NCI-H226 (cell line): ENCODE measurements at regions not wholly inside any gene's neighbourhood (a gene's known extent, or its start where the extent isn't known, plus 50 kb on each side); places are given as distances from the start of the nearest gene placed in this dataset.

Experiments
- DNase-seq: peaks from one replicate; pipeline ENCODE4 v3.0.0-alpha.2; 2015

DNA sequence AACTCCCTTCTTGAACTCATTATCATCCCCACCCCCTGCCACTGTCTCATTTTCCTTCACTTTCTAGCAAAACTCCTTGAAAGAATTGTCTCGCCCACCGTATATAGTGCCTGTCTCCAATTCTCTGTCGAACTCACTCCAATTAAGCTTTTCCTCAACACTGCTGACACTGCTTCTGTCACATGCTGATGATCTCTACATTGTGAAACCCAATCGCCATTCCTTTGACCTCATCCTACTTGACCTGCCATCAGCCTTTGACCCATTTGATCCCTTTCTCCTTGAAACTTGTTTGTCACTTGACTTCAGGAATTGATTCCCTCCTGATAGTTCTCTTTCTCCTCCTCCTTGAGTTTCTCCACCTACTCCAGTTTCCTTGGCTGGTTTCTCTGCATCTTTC is 54.8 kb downstream of the CCDC71L start:
- DNase-seq = no peak

- no peak for DNase-seq
These were observed 56.0 kb downstream of the CCDC71L start for GRCh38 chr7:106604971-106605370.

GRCh38 chr7:106604303-106604924 is 56.5 kb downstream of the CCDC71L start:
- no peak for DNase-seq

- no peak for DNase-seq
These were observed 57.6 kb downstream of the CCDC71L start for GRCh38 chr7:106603346-106603745.

GRCh38 chr7:106602062-106602461 is 58.9 kb downstream of the CCDC71L start:
- no peak for DNase-seq

DNA sequence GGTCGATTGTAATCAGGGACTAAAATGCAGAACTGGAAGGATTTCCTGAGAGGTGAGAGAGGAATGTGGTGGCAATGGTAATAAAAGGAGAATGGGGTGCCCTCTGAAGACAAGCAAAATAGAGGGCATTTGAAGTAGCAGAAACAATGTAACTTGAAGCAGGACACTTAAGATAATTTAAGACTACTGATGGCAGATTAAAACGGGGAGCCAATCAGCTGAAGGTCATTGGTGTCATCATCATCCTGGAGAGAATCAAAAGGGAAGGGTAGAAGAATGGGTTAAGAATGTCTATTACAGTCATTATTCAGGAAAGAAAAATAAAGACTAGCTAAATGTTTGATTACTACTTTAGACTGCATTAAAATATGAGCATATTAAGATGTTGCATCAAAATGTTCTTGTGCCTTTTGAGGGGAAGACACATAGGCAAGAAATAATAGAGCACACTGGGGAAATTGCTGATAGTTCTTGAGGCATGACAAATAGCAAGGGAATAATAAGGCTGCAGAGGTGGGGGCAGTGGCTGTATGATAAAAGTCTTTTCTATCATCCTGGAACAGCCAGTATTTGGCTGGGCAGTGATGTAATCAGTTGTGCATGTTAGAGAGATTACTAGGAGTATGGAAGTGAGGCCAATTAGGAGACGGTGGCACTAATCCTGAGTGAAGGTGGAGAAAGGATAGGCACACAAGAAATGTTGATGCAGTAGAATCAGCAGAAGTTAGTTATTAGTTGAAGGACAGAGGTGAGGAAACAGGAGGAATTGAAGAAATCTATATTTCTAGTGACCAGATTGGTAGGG is 60.2 kb downstream of the CCDC71L start:
- DNase-seq = peak; percentile 43

DNA sequence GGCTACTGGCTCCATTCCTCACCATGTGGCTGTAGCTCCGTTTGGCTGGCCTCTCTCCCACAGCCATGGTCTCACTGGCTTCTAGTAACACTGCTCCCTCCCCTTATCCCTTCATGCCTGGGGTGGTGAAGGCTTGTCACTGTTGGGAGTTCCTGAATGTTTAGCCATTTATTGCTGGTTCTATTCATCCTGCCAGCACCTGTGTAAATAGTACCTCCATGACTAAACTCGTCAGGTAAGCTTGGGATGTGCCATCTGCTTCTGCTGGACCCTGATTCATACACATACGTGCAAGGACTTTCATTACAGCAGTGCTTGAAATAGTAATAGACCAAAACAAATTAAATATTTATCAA is 61.6 kb downstream of the CCDC71L start:
- DNase-seq = no peak

GRCh38 chr7:106598663-106599342 is 62.2 kb downstream of the CCDC71L start:
- no peak for DNase-seq

DNA sequence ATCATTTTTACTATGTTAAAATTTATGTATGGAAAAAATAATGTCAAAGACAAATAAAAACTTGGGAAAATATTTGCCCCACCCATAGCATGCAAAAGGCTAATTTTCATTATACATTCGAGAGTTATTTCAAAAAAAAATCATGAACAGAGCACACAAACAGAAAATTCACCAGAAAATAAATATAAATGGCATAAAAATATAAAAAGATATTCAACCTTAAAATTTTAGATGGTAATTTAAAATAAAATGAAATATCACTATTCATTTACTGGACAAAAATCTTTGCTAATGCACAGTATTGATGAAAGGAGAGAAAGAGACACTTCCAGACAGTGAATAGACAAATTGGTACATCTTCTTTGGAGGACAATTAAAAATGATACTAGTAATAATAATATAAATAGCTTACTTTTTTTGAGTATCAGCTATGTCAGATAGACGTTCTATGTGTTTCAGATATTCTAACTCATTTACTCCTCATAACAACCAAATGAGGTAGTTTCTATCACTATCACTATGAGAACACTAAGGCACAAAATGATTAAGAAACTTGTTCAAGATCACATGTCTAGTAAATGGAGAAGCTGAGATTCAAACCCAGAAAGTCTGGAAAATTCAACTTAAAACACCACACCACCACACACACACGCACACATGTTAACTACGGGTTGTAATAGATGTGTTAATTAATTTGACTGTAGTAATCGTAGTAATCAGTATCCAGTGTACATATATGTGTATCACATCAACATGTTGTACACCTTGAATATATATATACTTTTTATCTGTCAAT is 63.0 kb downstream of the CCDC71L start:
- no peak for DNase-seq

DNA sequence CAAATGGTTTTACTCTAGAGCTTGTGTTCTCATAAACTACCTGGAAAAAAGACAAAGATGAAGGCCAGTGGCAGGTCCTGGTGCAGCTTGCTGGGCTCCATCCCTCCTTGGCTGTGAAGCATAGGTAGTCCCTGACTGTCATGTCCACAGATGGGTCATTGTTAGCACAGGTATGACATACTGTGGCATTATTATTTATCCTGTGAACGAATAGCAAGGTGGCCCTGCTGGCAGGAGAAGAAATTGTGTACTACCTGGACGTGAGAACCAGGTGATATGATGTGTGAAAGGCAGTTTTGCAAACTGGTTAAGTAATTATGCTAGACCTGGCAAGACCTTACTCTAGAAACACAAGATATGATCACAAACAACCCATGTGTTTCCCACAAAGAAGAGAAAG is 63.9 kb downstream of the CCDC71L start:
- no peak for DNase-seq

- no peak for DNase-seq
These were observed 65.0 kb downstream of the CCDC71L start for GRCh38 chr7:106595922-106596321.

DNA sequence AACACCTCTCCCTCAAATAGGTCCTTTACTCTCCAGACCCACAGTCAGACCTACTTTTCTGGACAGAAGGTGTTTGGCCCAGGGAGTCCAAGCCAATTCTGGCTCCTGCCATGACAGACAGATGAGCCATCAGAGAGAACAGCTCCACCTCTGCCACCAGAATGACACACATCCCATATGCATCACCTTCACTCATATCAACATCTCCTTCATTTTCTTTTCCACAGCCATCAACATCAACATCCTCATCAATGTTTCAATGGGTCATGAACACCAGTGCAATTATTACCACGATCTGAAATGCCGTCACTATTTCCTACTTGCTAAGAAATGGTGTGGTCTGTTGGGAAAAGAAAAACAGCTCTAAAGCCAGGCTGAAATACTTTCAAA is 67.9 kb downstream of the CCDC71L start:
- no peak for DNase-seq

GRCh38 chr7:106592282-106593027 is 68.5 kb downstream of the CCDC71L start:
- no peak for DNase-seq

- DNase-seq = no peak
These were observed 69.8 kb downstream of the CCDC71L start for GRCh38 chr7:106591146-106591545.

DNA sequence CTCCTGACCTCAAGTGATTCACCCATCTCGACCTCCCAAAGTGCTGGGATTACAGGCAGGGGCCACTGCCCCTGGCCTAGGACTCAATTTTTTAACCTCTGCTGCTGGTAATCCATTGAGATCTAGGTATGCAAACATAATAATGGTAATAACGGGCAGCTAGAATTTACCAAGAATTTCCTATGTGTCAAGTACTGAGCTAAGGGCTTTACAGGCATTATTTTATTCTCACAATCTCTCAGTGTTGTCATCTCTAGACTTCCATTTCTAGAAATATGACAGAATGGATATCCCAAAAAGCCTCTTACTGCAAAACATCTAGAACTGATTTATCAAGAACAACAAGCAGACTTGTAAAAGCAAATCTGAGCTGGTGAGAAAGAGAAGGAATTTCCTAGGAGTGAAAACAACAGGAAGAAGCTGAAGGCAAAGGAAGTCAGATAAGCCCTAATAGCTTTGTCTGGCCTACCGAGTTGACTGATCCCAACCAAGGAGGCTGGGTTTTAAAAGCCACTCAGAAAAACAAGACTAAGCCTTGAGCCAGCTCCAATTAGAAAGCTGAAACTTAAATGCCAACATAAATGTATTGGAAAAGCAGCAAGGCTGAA is 70.6 kb downstream of the CCDC71L start:
- DNase-seq = no peak

DNA sequence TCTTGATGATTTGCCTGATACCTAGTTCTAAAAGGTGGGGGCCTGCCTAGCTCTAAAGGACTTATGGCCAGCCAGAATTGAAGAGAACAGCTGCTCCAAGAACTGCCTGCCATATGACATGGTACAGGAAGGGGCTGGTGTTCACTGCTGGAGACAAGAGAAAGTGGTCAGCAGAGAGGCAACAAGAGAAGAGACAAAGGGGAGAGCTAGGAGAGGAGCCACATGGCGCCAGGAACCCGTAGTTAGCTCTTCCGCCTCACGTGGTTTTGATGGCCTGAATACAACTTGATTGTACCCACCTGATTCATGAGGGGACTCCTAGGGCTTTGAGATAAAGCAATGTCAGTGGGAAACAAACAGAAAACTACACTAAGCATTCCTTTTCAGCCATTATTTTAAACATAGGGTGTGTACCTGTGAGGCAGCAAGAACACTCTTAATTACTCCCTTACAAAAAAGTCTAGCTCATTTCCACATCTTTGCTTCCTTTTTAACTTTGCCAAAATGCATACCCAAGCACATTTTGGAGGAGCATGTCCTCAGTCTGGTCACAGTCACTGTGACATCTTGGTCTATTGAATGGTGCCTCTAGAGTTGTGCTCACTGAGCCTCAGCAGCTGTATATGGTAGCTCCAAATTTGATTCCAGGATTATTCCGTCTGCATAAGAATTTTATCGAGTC is 71.6 kb downstream of the CCDC71L start:
- DNase-seq = no peak

DNA sequence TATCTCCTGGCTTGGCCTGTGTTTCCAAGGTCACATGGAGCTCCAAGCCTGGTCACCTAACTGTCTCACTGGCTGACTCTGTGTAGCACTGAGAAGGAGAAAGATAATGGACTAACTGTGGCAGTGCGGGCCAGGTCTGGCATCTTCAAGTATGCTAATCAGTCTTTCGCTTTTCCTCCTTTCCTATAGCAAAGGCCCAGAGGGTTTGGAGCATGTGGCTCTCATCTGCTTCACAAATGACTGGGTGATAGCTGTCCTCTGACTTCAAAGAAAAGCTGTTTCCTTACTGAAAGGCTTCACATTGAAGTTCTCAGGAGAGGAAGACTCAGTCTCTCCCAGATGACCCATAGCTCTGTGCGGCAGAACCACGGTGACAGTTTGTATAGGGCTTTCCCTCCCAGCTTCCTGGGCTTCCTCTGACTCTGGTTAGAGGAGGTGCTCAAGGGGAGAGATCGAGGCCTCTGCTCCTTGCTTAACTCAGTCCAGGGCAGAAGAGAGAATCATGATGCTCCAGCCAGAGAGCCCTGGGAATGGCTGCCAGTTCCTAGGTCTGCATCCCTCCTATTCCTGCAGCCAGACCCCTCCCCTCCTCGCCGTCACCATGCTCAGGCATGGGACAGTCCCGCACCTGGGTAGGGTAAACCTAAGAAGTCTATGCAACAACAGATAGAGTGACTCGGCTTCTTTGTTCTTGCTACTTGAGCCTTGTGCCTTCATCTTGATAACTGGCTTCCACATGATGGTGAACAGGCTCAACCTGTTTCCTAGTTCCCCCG is 72.3 kb downstream of the CCDC71L start:
- DNase-seq = no peak

DNA sequence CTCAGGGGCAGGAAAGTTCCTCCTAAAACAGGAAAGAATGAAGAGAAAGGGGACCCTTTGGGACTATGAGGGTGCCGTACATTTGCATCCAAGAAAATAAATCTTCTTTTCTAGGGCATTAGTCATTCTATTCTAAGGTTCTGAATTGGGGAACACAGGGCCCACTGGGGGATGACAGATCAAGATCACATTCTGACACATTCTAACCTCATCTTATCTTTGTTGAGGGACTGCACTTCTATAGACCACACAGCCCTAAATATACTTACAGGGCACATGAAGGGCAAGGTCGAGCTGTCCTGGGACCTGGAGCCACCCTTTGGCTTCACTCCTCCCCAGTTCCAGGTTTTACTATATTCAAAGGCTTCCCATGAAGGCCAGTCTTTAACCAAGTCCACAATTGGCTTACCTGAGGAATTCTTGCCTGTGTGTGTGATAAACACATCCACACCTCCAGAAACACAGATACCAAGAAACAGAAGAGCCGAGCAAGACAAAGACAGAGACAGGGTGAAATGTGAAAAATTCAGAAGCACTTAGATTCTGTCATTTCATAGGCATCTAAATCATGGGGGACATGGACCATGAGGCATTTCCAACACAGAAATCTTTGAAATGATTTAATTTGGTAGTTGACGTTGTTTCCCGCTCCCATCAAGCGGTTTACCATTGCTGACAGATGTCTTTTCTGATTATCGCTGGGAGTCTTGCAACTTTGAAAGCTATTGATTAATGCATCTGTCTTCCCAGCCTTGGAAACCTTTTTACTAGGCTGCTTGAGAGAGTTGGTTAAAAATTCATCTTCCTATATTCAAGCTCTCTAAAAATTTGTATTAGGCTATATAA is 75.8 kb downstream of the CCDC71L start:
- no peak for DNase-seq
